CD4-positive, CD25-positive, alpha-beta regulatory T cell (primary cell): ENCODE measurements at regions not wholly inside any gene's neighbourhood (a gene's known extent, or its start where the extent isn't known, plus 50 kb on each side); places are given as distances from the start of the nearest gene placed in this dataset.

ENCODE experiments used
- ATAC-seq, 2 donors: fragments of 150-1000 bp; cut with Tn5 transposase; one replicate each; pipeline ENCODE4 v1.10.0; 2021; ENCODE audit warnings: low read depth in 2 of 2, moderate number of reproducible peaks in 2 of 2, moderate library complexity in 1 of 2
- DNase-seq, 3 donors: peaks; one replicate each; pipeline versions ENCODE4 v3.0.0 to v3.0.0-alpha.2; 2012 to 2022; ENCODE audit warnings: mixed read lengths in 1 of 3
- H3K27ac ChIP-seq: one replicate; pipeline ENCODE4 v1.7.0; 2013; ENCODE audit warnings: mild to moderate bottlenecking, low read length; ENCODE audit not compliant: insufficient read depth, poor library complexity, severe bottlenecking
- H3K27me3 ChIP-seq: one replicate; pipeline ENCODE4 v1.7.0; 2013; ENCODE audit warnings: low read length; ENCODE audit not compliant: control insufficient read depth, insufficient read depth
- H3K36me3 ChIP-seq: one replicate; pipeline ENCODE4 v1.7.0; 2013; ENCODE audit warnings: mild to moderate bottlenecking, low read length, moderate library complexity; ENCODE audit not compliant: control insufficient read depth, insufficient read depth
- H3K4me1 ChIP-seq: 2 replicates; pipeline ENCODE4 v1.7.0; 2013; ENCODE audit warnings: mild to moderate bottlenecking, low read length; ENCODE audit not compliant: insufficient read depth, control insufficient read depth, poor library complexity, severe bottlenecking
- H3K4me3 ChIP-seq: one replicate; pipeline ENCODE4 v1.7.0; 2013; ENCODE audit warnings: low read depth, mild to moderate bottlenecking, low read length, moderate library complexity
- H3K9me3 ChIP-seq, 2 experiments: 1 replicate in 1 of 2; 2 replicates in 1 of 2; pipeline ENCODE4 v1.7.0; 2013; ENCODE audit warnings: low read length in 2 of 2, mild to moderate bottlenecking in 1 of 2, moderate library complexity in 1 of 2; ENCODE audit not compliant: control insufficient read depth in 2 of 2
- H3K27ac Mint-ChIP-seq, 3 donors: one replicate each; pipeline ENCODE4 v1.8.0; 2020 to 2022; ENCODE audit warnings: mild to moderate bottlenecking in 3 of 3, mixed read lengths in 3 of 3, moderate library complexity in 2 of 3
- H3K27me3 Mint-ChIP-seq: one replicate; pipeline ENCODE4 v1.8.0; 2022; ENCODE audit warnings: mild to moderate bottlenecking, mixed read lengths
- H3K36me3 Mint-ChIP-seq: one replicate; pipeline ENCODE4 v1.8.0; 2020; ENCODE audit warnings: mixed read lengths
- H3K4me1 Mint-ChIP-seq, 4 donors: one replicate each; pipeline ENCODE4 v1.8.0; 2020 to 2022; ENCODE audit warnings: mixed read lengths in 4 of 4, mild to moderate bottlenecking in 1 of 4
- H3K4me3 Mint-ChIP-seq, 4 donors: one replicate each; pipeline ENCODE4 v1.8.0; 2020 to 2022; ENCODE audit warnings: mild to moderate bottlenecking in 4 of 4, mixed read lengths in 4 of 4, moderate library complexity in 3 of 4
- H3K9me3 Mint-ChIP-seq, 7 donors: one replicate each; pipeline ENCODE4 v1.8.0; 2020 to 2022; ENCODE audit warnings: mixed read lengths in 7 of 7, mild to moderate bottlenecking in 3 of 7, moderate library complexity in 2 of 7

- Histone ChIP-seq H3K27me3 (no peaks in the 10 kb centered on the region), H3K27ac (no peak overlapping the region), H3K4me1 (peaks cover 2% of the 10 kb centered on the region), H3K9me3 (no peaks in the 10 kb centered on the region), H3K4me3 (no peak overlapping the region), H3K36me3 (no peaks in the 10 kb centered on the region)
- Mint-ChIP-seq H3K27me3 (peaks cover 8% of the 10 kb centered on the region), H3K4me3 (no peak overlapping the region), H3K9me3 (peaks cover 0 to 1% (median 0%) of the 10 kb centered on the region in 7 donors), H3K36me3 (no peaks in the 10 kb centered on the region), H3K4me1 (peaks cover 0 to 13% (median 4%) of the 10 kb centered on the region in 4 donors), H3K27ac (no peak overlapping the region)
- ATAC-seq (no peak), DNase-seq (no peak)
These were observed 322.6 kb upstream of the TLE3 start for GRCh38 chr15:70420086-70420947.

- no peak overlapping the region for H3K27ac ChIP-seq
- ATAC-seq: no peak
- no peaks in the 10 kb centered on the region for H3K4me1 ChIP-seq
- Mint-ChIP-seq H3K27me3 (peaks cover 8% of the 10 kb centered on the region), H3K36me3 (no peaks in the 10 kb centered on the region), H3K27ac (no peak overlapping the region), H3K9me3 (peaks cover 0 to 1% (median 0%) of the 10 kb centered on the region in 7 donors), H3K4me1 (peaks cover 0 to 2% (median 0%) of the 10 kb centered on the region in 4 donors), H3K4me3 (no peak overlapping the region)
- no peak for DNase-seq
- no peaks in the 10 kb centered on the region for H3K9me3 ChIP-seq
- no peaks in the 10 kb centered on the region for H3K27me3 ChIP-seq
- no peaks in the 10 kb centered on the region for H3K36me3 ChIP-seq
- no peak overlapping the region for H3K4me3 ChIP-seq
These were observed 321.2 kb upstream of the TLE3 start for GRCh38 chr15:70418943-70419342.

GRCh38 chr15:70417535-70417934 is 319.8 kb upstream of the TLE3 start:
- H3K27ac ChIP-seq: no peak overlapping the region
- Mint-ChIP-seq H3K4me1 (no peaks in the 10 kb centered on the region), H3K4me3 (no peak overlapping the region), H3K27me3 (peaks cover 13% of the 10 kb centered on the region), H3K9me3 (peaks cover 0 to 1% (median 0%) of the 10 kb centered on the region in 7 donors), H3K36me3 (no peaks in the 10 kb centered on the region), H3K27ac (no peak overlapping the region)
- ATAC-seq (no peak), DNase-seq (no peak)
- no peaks in the 10 kb centered on the region for H3K36me3 ChIP-seq
- no peaks in the 10 kb centered on the region for H3K9me3 ChIP-seq
- H3K4me3 ChIP-seq: no peak overlapping the region
- H3K4me1 ChIP-seq: no peaks in the 10 kb centered on the region
- H3K27me3 ChIP-seq: no peaks in the 10 kb centered on the region

GRCh38 chr15:70416829-70417228 is 319.1 kb upstream of the TLE3 start:
- peak overlapping the region in 1 of 4 donors; percentile 27 for H3K4me3 Mint-ChIP-seq
- H3K9me3 Mint-ChIP-seq: peaks cover 0 to 1% (median 0%) of the 10 kb centered on the region in 7 donors
- no peaks in the 10 kb centered on the region for H3K4me1 Mint-ChIP-seq
- no peaks in the 10 kb centered on the region for H3K27me3 ChIP-seq
- DNase-seq: no peak
- no peaks in the 10 kb centered on the region for H3K36me3 ChIP-seq
- no peaks in the 10 kb centered on the region for H3K36me3 Mint-ChIP-seq
- no peaks in the 10 kb centered on the region for H3K9me3 ChIP-seq
- H3K4me3 ChIP-seq: no peak overlapping the region
- H3K27ac Mint-ChIP-seq: no peak overlapping the region
- no peak for ATAC-seq
- H3K4me1 ChIP-seq: no peaks in the 10 kb centered on the region
- H3K27me3 Mint-ChIP-seq: peaks cover 13% of the 10 kb centered on the region
- no peak overlapping the region for H3K27ac ChIP-seq

- H3K27ac ChIP-seq: no peak overlapping the region
- Mint-ChIP-seq H3K36me3 (no peaks in the 10 kb centered on the region), H3K9me3 (no peaks in the 10 kb centered on the region), H3K27me3 (peaks cover 17% of the 10 kb centered on the region), H3K27ac (no peak overlapping the region), H3K4me1 (no peaks in the 10 kb centered on the region), H3K4me3 (no peak overlapping the region)
- no peak for DNase-seq
- no peaks in the 10 kb centered on the region for H3K9me3 ChIP-seq
- H3K4me1 ChIP-seq: no peaks in the 10 kb centered on the region
- no peak for ATAC-seq
- no peaks in the 10 kb centered on the region for H3K36me3 ChIP-seq
- H3K4me3 ChIP-seq: no peak overlapping the region
- no peaks in the 10 kb centered on the region for H3K27me3 ChIP-seq
These were observed 317.7 kb upstream of the TLE3 start for GRCh38 chr15:70415398-70415797.

GRCh38 chr15:70414626-70415025 is 316.9 kb upstream of the TLE3 start:
- Mint-ChIP-seq H3K9me3 (no peaks in the 10 kb centered on the region), H3K4me1 (no peaks in the 10 kb centered on the region), H3K36me3 (no peaks in the 10 kb centered on the region), H3K27me3 (peaks cover 17% of the 10 kb centered on the region), H3K4me3 (no peak overlapping the region), H3K27ac (no peak overlapping the region)
- H3K4me3 ChIP-seq: no peak overlapping the region
- H3K27me3 ChIP-seq: no peaks in the 10 kb centered on the region
- no peaks in the 10 kb centered on the region for H3K36me3 ChIP-seq
- no peaks in the 10 kb centered on the region for H3K4me1 ChIP-seq
- H3K9me3 ChIP-seq: no peaks in the 10 kb centered on the region
- DNase-seq (no peak), ATAC-seq (no peak)
- H3K27ac ChIP-seq: no peak overlapping the region

GRCh38 chr15:70412794-70413193 is 315.1 kb upstream of the TLE3 start:
- no peak overlapping the region for H3K4me3 Mint-ChIP-seq
- ATAC-seq: no peak
- H3K27ac Mint-ChIP-seq: no peak overlapping the region
- DNase-seq: no peak
- Histone ChIP-seq H3K4me3 (no peak overlapping the region), H3K36me3 (no peaks in the 10 kb centered on the region), H3K27ac (no peak overlapping the region), H3K4me1 (no peaks in the 10 kb centered on the region), H3K9me3 (no peaks in the 10 kb centered on the region), H3K27me3 (no peaks in the 10 kb centered on the region)
- peaks cover 0 to 1% (median 0%) of the 10 kb centered on the region in 7 donors for H3K9me3 Mint-ChIP-seq
- H3K27me3 Mint-ChIP-seq: peaks cover 14% of the 10 kb centered on the region
- no peaks in the 10 kb centered on the region for H3K4me1 Mint-ChIP-seq
- no peaks in the 10 kb centered on the region for H3K36me3 Mint-ChIP-seq
